ENCODE measurements at regions not wholly inside any gene's neighbourhood (a gene's known extent, or its start where the extent isn't known, plus 50 kb on each side); places are given as distances from the start of the nearest gene placed in this dataset.

- TF ChIP-seq CEBPB (IDR thresholded peaks at IDR 0.05), result no peak
- no peak for TF ChIP-seq YY1 (IDR thresholded peaks at IDR 0.05; ENCODE audit: low read depth)
- no peak for TF ChIP-seq REST (IDR thresholded peaks at IDR 0.05; ENCODE audit: low read depth)
Measured at GRCh38 chr21:27820342-27820741, 853.5 kb upstream of the ADAMTS5 start.

GRCh38 chr21:27819299-27819698, 852.4 kb upstream of the ADAMTS5 start:
- TF ChIP-seq CEBPB (IDR thresholded peaks at IDR 0.05) (no peak), TEAD4 (IDR thresholded peaks at IDR 0.05) (no peak), EGR1 (IDR thresholded peaks at IDR 0.05) (no peak), NFIC (IDR thresholded peaks at IDR 0.05) (no peak), MAX (IDR thresholded peaks at IDR 0.05) (no peak), EP300 (IDR thresholded peaks at IDR 0.05; ENCODE audit: borderline replicate concordance) (no peak), ZBTB7A (IDR thresholded peaks at IDR 0.05; ENCODE audit: low read depth) (no peak), RAD21 (IDR thresholded peaks at IDR 0.05; ENCODE audit: low read depth) (no peak)

GRCh38 chr21:27818847-27819246, 852.0 kb upstream of the ADAMTS5 start:
- no peak for TF ChIP-seq FOXM1 (IDR thresholded peaks at IDR 0.05; ENCODE audit: borderline replicate concordance, low read depth)
- TF ChIP-seq YY1 (IDR thresholded peaks at IDR 0.05; ENCODE audit: low read depth), result no peak
- TF ChIP-seq RAD21 (IDR thresholded peaks at IDR 0.05; ENCODE audit: low read depth), result no peak
- TF ChIP-seq CEBPB (IDR thresholded peaks at IDR 0.05), result no peak
- TF ChIP-seq ZBTB7A (IDR thresholded peaks at IDR 0.05; ENCODE audit: low read depth), result no peak
- TF ChIP-seq EP300 (IDR thresholded peaks at IDR 0.05; ENCODE audit: borderline replicate concordance), result no peak
- TF ChIP-seq TCF12 (IDR thresholded peaks at IDR 0.05; ENCODE audit: low read depth), result no peak
- no peak for TF ChIP-seq TEAD4 (IDR thresholded peaks at IDR 0.05)
- no peak for TF ChIP-seq REST (IDR thresholded peaks at IDR 0.05; ENCODE audit: low read depth)
- TF ChIP-seq TAF1 (IDR thresholded peaks at IDR 0.05; ENCODE audit: low read depth), result no peak
- TF ChIP-seq USF1 (IDR thresholded peaks at IDR 0.05), result no peak

- TF ChIP-seq ZBTB7A (IDR thresholded peaks at IDR 0.05; ENCODE audit: low read depth) (no peak), EP300 (IDR thresholded peaks at IDR 0.05; ENCODE audit: borderline replicate concordance) (no peak), NFIC (IDR thresholded peaks at IDR 0.05) (no peak), TCF12 (IDR thresholded peaks at IDR 0.05; ENCODE audit: low read depth) (no peak), MAX (IDR thresholded peaks at IDR 0.05) (no peak), USF1 (IDR thresholded peaks at IDR 0.05) (no peak), CEBPB (IDR thresholded peaks at IDR 0.05) (no peak)
Measured at GRCh38 chr21:27817902-27818623, 851.2 kb upstream of the ADAMTS5 start.

GRCh38 chr21:27817074-27817473, 850.2 kb upstream of the ADAMTS5 start:
- TF ChIP-seq YY1 (IDR thresholded peaks at IDR 0.05; ENCODE audit: low read depth) (no peak), FOXM1 (IDR thresholded peaks at IDR 0.05; ENCODE audit: borderline replicate concordance, low read depth) (no peak), MAX (IDR thresholded peaks at IDR 0.05) (no peak), CEBPB (IDR thresholded peaks at IDR 0.05) (no peak), EP300 (IDR thresholded peaks at IDR 0.05; ENCODE audit: borderline replicate concordance) (no peak), CREB1 (IDR thresholded peaks at IDR 0.05; ENCODE audit: low read depth) (no peak), TCF12 (IDR thresholded peaks at IDR 0.05; ENCODE audit: low read depth) (no peak), ZBTB7A (IDR thresholded peaks at IDR 0.05; ENCODE audit: low read depth) (no peak), TAF1 (IDR thresholded peaks at IDR 0.05; ENCODE audit: low read depth) (no peak), TEAD4 (IDR thresholded peaks at IDR 0.05) (no peak), REST (IDR thresholded peaks at IDR 0.05; ENCODE audit: low read depth) (no peak), USF1 (IDR thresholded peaks at IDR 0.05) (no peak), RAD21 (IDR thresholded peaks at IDR 0.05; ENCODE audit: low read depth) (no peak), NFIC (IDR thresholded peaks at IDR 0.05) (no peak), EGR1 (IDR thresholded peaks at IDR 0.05) (no peak)

Measured in Ishikawa (cell line).